ENCODE measurements at regions not wholly inside any gene's neighbourhood (a gene's known extent, or its start where the extent isn't known, plus 50 kb on each side); places are given as distances from the start of the nearest gene placed in this dataset.
"Not testable (repeated sequence)": the region's sequence is repeated elsewhere in the genome, so short reads cannot be mapped to it uniquely, and the experiment has no call there.

DNA sequence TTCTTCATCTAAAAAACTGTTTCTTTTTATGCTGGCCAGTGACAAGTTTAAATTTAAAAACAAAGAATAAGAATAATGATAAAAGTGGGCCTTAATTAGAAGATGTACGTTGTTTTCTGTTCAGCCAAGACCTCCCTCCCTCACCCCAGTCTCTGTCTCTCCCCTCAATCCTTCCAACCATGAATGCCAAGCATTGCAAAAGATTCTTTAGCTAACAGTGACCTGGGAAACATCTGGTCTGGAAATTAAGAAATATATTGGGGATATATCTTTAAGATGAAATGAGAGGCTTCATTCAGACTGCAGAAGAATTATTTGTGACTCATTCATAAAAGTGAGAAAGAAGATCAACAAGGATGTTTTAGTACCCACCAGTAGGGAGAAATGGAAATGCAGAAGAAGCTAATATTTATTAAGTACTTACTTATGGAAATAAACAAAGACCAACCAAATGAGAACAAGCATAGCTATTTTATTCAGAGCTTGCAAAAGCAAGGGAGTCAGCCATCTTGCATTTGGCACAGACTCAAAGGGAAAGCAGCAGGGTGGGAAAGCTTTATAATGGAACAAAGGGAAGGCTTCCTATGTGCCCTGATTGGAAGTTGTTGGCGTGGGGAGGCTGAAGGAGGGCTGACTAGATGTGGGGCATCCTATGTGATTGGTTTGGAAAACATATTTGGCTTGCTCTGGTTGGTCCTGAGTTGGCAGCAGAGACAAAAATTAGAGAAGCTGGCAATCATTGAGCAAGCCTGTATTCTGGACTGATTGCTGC is 595.4 kb upstream of the GHITM start:
- no peaks in the 10 kb centered on the region for H3K4me1 ChIP-seq (ENCODE audit: insufficient read depth, low read length, severe bottlenecking)
- H3K4me2 ChIP-seq (ENCODE audit: low read length), result no peak overlapping the region
- no peak overlapping the region for H3K4me3 ChIP-seq (ENCODE audit: low read depth, low read length, poor library complexity, severe bottlenecking)

GRCh38 chr10:83545901-83546391 is 593.4 kb upstream of the GHITM start:
- Histone ChIP-seq H3K9ac (ENCODE audit: low read length) (no peak overlapping the region), H3K4me3 (ENCODE audit: low read depth, low read length, poor library complexity, severe bottlenecking) (no peak overlapping the region), H4K20me1 (ENCODE audit: insufficient read depth, low read length) (no peaks in the 10 kb centered on the region), H2AFZ (ENCODE audit: low read length) (no peak overlapping the region), H3K79me2 (ENCODE audit: insufficient read depth, low read length) (no peaks in the 10 kb centered on the region), H3K27ac (ENCODE audit: low read depth, low read length, poor library complexity, severe bottlenecking) (no peak overlapping the region), H3K4me2 (ENCODE audit: low read length) (no peak overlapping the region), H3K9me2 (ENCODE audit: low read depth, low read length) (no peaks in the 10 kb centered on the region), H3K9me3 (ENCODE audit: low read length) (no peaks in the 10 kb centered on the region), H3K27me3 (ENCODE audit: insufficient read depth, low read length) (no peaks in the 10 kb centered on the region), H3K4me1 (ENCODE audit: insufficient read depth, low read length, severe bottlenecking) (no peaks in the 10 kb centered on the region), H3K36me3 (ENCODE audit: insufficient read depth, low read length) (no peaks in the 10 kb centered on the region), H3F3A (ENCODE audit: insufficient read depth, low read length) (no peaks in the 10 kb centered on the region)
- TF ChIP-seq, protein P1, sequence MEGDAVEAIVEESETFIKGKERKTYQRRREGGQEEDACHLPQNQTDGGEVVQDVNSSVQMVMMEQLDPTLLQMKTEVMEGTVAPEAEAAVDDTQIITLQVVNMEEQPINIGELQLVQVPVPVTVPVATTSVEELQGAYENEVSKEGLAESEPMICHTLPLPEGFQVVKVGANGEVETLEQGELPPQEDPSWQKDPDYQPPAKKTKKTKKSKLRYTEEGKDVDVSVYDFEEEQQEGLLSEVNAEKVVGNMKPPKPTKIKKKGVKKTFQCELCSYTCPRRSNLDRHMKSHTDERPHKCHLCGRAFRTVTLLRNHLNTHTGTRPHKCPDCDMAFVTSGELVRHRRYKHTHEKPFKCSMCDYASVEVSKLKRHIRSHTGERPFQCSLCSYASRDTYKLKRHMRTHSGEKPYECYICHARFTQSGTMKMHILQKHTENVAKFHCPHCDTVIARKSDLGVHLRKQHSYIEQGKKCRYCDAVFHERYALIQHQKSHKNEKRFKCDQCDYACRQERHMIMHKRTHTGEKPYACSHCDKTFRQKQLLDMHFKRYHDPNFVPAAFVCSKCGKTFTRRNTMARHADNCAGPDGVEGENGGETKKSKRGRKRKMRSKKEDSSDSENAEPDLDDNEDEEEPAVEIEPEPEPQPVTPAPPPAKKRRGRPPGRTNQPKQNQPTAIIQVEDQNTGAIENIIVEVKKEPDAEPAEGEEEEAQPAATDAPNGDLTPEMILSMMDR (IDR thresholded peaks at IDR 0.05; ENCODE audit: low read length), result no peak
- no peak for TF ChIP-seq EZH2 (IDR thresholded peaks at IDR 0.05; ENCODE audit: borderline replicate concordance, low read length)

More for the DNA sequence above, 595.4 kb upstream of the GHITM start:
- Histone ChIP-seq H2AFZ (ENCODE audit: low read length) (no peak overlapping the region), H3K36me3 (ENCODE audit: insufficient read depth, low read length) (no peaks in the 10 kb centered on the region), H3K9me3 (ENCODE audit: low read length) (no peaks in the 10 kb centered on the region), H3K9ac (ENCODE audit: low read length) (no peak overlapping the region), H3K27me3 (ENCODE audit: insufficient read depth, low read length) (no peaks in the 10 kb centered on the region), H3F3A (ENCODE audit: insufficient read depth, low read length) (no peaks in the 10 kb centered on the region), H3K9me2 (ENCODE audit: low read depth, low read length) (no peaks in the 10 kb centered on the region), H4K20me1 (ENCODE audit: insufficient read depth, low read length) (no peaks in the 10 kb centered on the region), H3K79me2 (ENCODE audit: insufficient read depth, low read length) (no peaks in the 10 kb centered on the region), H3K27ac (ENCODE audit: low read depth, low read length, poor library complexity, severe bottlenecking) (no peak overlapping the region)
- TF ChIP-seq EZH2 (IDR thresholded peaks at IDR 0.05; ENCODE audit: borderline replicate concordance, low read length), result no peak
- TF ChIP-seq, protein P1 (IDR thresholded peaks at IDR 0.05; ENCODE audit: low read length), result no peak

GRCh38 chr10:83551190-83551589 is 588.1 kb upstream of the GHITM start:
- H3K27me3 ChIP-seq (ENCODE audit: insufficient read depth, low read length); H3K27ac ChIP-seq (ENCODE audit: low read depth, low read length, poor library complexity, severe bottlenecking); H3K4me1 ChIP-seq (ENCODE audit: insufficient read depth, low read length, severe bottlenecking); H3K4me3 ChIP-seq (ENCODE audit: low read depth, low read length, poor library complexity, severe bottlenecking); H2AFZ ChIP-seq (ENCODE audit: low read length); H3K79me2 ChIP-seq (ENCODE audit: insufficient read depth, low read length); H4K20me1 ChIP-seq (ENCODE audit: insufficient read depth, low read length); H3K4me2 ChIP-seq (ENCODE audit: low read length); H3K9ac ChIP-seq (ENCODE audit: low read length); H3F3A ChIP-seq (ENCODE audit: insufficient read depth, low read length); H3K9me3 ChIP-seq (ENCODE audit: low read length); H3K36me3 ChIP-seq (ENCODE audit: insufficient read depth, low read length); H3K9me2 ChIP-seq (ENCODE audit: low read depth, low read length): not testable (repeated sequence)

DNA sequence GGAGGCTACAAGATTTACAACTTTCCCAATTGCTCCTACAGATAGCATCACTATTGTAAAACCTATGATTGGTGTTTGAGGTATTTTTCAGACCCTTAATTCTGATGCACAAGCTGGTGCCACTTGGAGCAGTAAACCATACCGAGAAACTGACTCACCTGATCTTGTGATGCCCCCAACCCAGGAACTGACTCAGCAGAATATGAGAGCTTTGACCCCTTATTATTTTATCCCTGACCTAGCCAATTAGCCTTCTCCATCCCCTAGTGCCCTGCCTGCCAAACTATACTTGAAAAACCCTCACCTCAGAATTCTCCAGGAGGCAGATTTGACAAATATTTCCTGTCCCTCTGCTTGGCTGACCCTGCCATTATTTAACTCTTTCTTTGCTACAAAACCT is 585.9 kb upstream of the GHITM start:
- Histone ChIP-seq H3K27me3 (ENCODE audit: insufficient read depth, low read length) (no peaks in the 10 kb centered on the region), H3K4me2 (ENCODE audit: low read length) (no peak overlapping the region), H3K27ac (ENCODE audit: low read depth, low read length, poor library complexity, severe bottlenecking) (no peak overlapping the region), H3K79me2 (ENCODE audit: insufficient read depth, low read length) (no peaks in the 10 kb centered on the region), H3F3A (ENCODE audit: insufficient read depth, low read length) (no peaks in the 10 kb centered on the region), H3K36me3 (ENCODE audit: insufficient read depth, low read length) (no peaks in the 10 kb centered on the region), H4K20me1 (ENCODE audit: insufficient read depth, low read length) (no peaks in the 10 kb centered on the region), H3K9ac (ENCODE audit: low read length) (no peak overlapping the region), H2AFZ (ENCODE audit: low read length) (no peak overlapping the region), H3K9me2 (ENCODE audit: low read depth, low read length) (no peaks in the 10 kb centered on the region), H3K9me3 (ENCODE audit: low read length) (no peaks in the 10 kb centered on the region), H3K4me3 (ENCODE audit: low read depth, low read length, poor library complexity, severe bottlenecking) (no peak overlapping the region), H3K4me1 (ENCODE audit: insufficient read depth, low read length, severe bottlenecking) (no peaks in the 10 kb centered on the region)
- TF ChIP-seq, protein P1 (IDR thresholded peaks at IDR 0.05; ENCODE audit: low read length), result no peak
- TF ChIP-seq EZH2 (IDR thresholded peaks at IDR 0.05; ENCODE audit: borderline replicate concordance, low read length), result no peak

Measured in OCI-LY1 (cell line).